Lower lobe of right lung (tissue), 2 donors: ENCODE measurements at regions not wholly inside any gene's neighbourhood (a gene's known extent, or its start where the extent isn't known, plus 50 kb on each side); places are given as distances from the start of the nearest gene placed in this dataset.

Experiments used
- ATAC-seq, 2 donors: fragments of 200-7000 bp; cut with Tn5 transposase; one replicate each; pipeline ENCODE4 v1.9.1; 2020 to 2022; ENCODE audit warnings: mild to moderate bottlenecking in 2 of 2, moderate library complexity in 2 of 2
- DNase-seq: peaks from one replicate; pipeline ENCODE4 v3.0.0-alpha.2; 2020
- H3K27ac ChIP-seq: fragments of 200-600 bp; one replicate; pipeline ENCODE4 v1.8.0; 2022
- H3K27me3 ChIP-seq: fragments of 200-600 bp; one replicate; pipeline ENCODE4 v1.8.0; 2022; ENCODE audit warnings: low read depth
- H3K36me3 ChIP-seq: fragments of 200-600 bp; one replicate; pipeline ENCODE4 v1.8.0; 2022; ENCODE audit warnings: mild to moderate bottlenecking
- H3K4me1 ChIP-seq: fragments of 200-600 bp; one replicate; pipeline ENCODE4 v1.8.0; 2022
- H3K4me3 ChIP-seq: fragments of 200-600 bp; one replicate; pipeline ENCODE4 v1.8.0; 2022; ENCODE audit warnings: mild to moderate bottlenecking
- H3K9me3 ChIP-seq: fragments of 200-600 bp; one replicate; pipeline ENCODE4 v1.8.0; 2022
- intact Hi-C: fragments of 100-400 bp; cut with DNase I; formaldehyde crosslinking; loops from one replicate; pipeline ENCODE4 v1.11.0; 2022
- TF ChIP-seq, protein P1 (sequence below): fragments of 200-600 bp; IDR thresholded peaks from one replicate; pipeline ENCODE4 v1.8.0; 2022; ENCODE audit warnings: antibody characterized with exemption, mild to moderate bottlenecking
- donor health status: DM: no; HTN: yes; CAD: no; lungs with severe emphysema.

- H3K27ac ChIP-seq, result no peak overlapping the region
- H3K9me3 ChIP-seq, result peaks cover 7% of the 10 kb centered on the region
- TF ChIP-seq, protein P1, sequence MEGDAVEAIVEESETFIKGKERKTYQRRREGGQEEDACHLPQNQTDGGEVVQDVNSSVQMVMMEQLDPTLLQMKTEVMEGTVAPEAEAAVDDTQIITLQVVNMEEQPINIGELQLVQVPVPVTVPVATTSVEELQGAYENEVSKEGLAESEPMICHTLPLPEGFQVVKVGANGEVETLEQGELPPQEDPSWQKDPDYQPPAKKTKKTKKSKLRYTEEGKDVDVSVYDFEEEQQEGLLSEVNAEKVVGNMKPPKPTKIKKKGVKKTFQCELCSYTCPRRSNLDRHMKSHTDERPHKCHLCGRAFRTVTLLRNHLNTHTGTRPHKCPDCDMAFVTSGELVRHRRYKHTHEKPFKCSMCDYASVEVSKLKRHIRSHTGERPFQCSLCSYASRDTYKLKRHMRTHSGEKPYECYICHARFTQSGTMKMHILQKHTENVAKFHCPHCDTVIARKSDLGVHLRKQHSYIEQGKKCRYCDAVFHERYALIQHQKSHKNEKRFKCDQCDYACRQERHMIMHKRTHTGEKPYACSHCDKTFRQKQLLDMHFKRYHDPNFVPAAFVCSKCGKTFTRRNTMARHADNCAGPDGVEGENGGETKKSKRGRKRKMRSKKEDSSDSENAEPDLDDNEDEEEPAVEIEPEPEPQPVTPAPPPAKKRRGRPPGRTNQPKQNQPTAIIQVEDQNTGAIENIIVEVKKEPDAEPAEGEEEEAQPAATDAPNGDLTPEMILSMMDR, result no peak
- no peak for DNase-seq
- no peaks in the 10 kb centered on the region for H3K27me3 ChIP-seq
- ATAC-seq, result no peak
- no peaks in the 10 kb centered on the region for H3K4me1 ChIP-seq
- H3K36me3 ChIP-seq, result no peaks in the 10 kb centered on the region
- intact Hi-C loops, result no loop called here
- no peak overlapping the region for H3K4me3 ChIP-seq
These were observed 126.7 kb upstream of the ATP2B2 start for GRCh38 chr3:10632125-10632524.

DNA sequence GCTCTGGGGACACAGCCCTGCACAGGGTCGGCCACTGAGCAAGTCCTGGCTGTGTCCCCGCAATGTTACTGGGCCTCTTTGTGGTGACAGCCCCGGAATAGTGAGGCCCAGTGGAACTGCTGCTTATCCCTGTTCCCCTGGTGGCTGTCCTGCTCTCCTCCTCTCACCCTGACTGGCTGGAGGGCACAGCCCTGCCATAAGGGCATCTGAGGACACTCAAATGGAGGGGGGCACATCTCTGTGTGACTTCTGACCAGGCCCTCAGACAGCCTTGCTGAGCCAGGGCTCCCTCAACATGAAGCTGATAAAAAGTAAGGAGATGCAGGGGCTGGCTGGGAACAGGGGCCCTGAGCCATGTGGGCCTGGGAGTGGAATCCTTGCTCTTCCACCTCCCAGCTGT is 127.4 kb upstream of the ATP2B2 start:
- TF ChIP-seq, protein P1, result no peak
- Histone ChIP-seq H3K27me3 (no peaks in the 10 kb centered on the region), H3K27ac (no peak overlapping the region), H3K36me3 (no peaks in the 10 kb centered on the region), H3K4me1 (no peaks in the 10 kb centered on the region), H3K9me3 (peaks cover 10% of the 10 kb centered on the region), H3K4me3 (no peak overlapping the region)
- no peak for ATAC-seq
- DNase-seq, result no peak
- intact Hi-C loops, result no loop called here

- Histone ChIP-seq H3K36me3 (no peaks in the 10 kb centered on the region), H3K27ac (no peak overlapping the region), H3K4me3 (no peak overlapping the region), H3K9me3 (peaks cover 16% of the 10 kb centered on the region), H3K4me1 (no peaks in the 10 kb centered on the region), H3K27me3 (no peaks in the 10 kb centered on the region)
- no peak for ATAC-seq
- intact Hi-C loops, result no loop called here
- DNase-seq, result no peak
- TF ChIP-seq, protein P1, result no peak
These were observed 130.2 kb upstream of the ATP2B2 start for GRCh38 chr3:10635446-10636076.

DNA sequence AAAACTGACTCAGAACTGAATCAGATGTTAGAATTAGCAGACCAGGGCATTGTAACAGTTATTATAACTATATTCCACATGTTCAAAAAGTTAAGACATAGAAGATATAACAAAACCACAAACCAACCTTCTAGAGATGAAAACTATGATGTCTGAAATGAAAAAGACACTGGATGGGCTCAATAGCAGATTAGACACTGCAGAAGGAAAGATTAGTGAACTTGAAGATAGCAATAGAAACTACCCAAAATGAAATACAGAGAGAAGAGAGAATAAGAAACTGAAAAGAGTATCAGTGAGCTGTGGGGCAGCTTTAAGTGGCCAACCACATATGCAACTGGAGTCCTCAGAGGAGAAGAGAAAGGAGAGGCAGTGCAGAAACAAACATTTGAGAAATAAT is 132.0 kb upstream of the ATP2B2 start:
- no peak for ATAC-seq
- H3K27ac ChIP-seq, result no peak overlapping the region
- no peaks in the 10 kb centered on the region for H3K27me3 ChIP-seq
- DNase-seq, result no peak
- intact Hi-C loops, result no loop called here
- TF ChIP-seq, protein P1, result no peak
- no peak overlapping the region for H3K4me3 ChIP-seq
- H3K9me3 ChIP-seq, result peaks cover 16% of the 10 kb centered on the region
- H3K36me3 ChIP-seq, result no peaks in the 10 kb centered on the region
- no peaks in the 10 kb centered on the region for H3K4me1 ChIP-seq

DNA sequence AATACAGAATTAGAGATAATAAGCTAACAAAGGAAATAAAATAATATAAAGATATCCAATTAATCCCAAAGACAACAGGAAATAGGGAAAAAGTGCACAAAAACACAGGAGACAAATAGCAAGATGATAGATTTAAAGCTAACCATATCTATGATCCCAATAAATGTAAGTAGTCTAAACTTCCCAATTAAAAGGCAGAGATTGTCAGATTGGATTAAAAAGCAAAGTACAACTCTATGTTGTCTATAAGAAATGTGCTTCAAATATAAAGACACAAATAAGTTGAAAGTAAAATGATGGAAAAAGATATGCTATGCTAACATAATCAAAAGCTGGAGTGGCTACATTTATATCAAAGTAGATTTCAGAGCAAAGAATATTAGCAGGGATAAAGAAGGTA is 133.1 kb upstream of the ATP2B2 start:
- no peak for DNase-seq
- intact Hi-C loops, result no loop called here
- Histone ChIP-seq H3K27me3 (no peaks in the 10 kb centered on the region), H3K4me3 (no peak overlapping the region), H3K4me1 (no peaks in the 10 kb centered on the region), H3K27ac (no peak overlapping the region), H3K36me3 (no peaks in the 10 kb centered on the region), H3K9me3 (peaks cover 16% of the 10 kb centered on the region)
- TF ChIP-seq, protein P1, result no peak
- ATAC-seq, result no peak
